Kidney capillary endothelial cell (primary cell): ENCODE measurements at regions not wholly inside any gene's neighbourhood (a gene's known extent, or its start where the extent isn't known, plus 50 kb on each side); places are given as distances from the start of the nearest gene placed in this dataset.

Experiments used
- DNase-seq: peaks from one replicate; pipeline ENCODE4 v3.0.0-alpha.2; 2018; ENCODE audit warnings: low spot score

- no peak for DNase-seq
These were observed 535.6 kb upstream of the AGTR1 start for GRCh38 chr3:148162132-148162531.

DNA sequence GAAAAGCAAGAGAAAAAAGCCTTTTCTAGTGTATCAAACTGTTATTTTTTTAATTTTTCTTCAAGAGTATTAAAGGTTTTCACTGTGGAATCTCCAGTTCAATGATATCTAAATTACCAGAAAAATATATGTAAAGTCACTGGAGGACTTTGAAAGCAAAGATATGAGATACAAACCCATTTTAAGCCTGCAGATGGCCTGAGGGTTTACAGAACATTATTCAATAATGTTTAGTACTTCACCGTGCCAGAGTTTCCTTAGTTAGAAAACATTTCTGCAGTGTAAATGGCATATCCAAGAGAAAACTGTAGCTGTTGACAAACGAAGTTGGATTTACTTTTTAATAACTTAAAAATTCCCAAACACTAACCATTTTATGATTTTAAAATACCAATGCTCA, 529.4 kb upstream of the AGTR1 start:
- DNase-seq = no peak

DNA sequence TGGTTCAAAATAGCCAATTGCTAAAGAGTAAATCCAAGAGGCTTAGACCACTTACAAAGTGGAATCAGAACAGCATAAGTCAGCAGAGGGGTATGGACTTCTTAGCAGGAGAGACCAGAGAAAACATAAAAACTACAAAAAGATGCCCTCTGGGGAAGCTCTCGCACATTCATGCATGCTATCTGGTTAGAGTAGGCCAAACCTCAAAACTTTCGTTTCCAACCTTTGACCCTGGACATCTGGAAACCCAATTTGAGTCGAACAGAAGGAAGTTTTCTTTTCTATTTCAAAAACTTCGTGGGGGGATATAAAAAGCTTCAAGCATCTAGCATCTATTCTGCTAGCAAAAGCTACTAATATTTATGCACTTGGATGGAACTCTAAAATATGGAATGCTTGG, 523.9 kb upstream of the AGTR1 start:
- no peak for DNase-seq

- no peak for DNase-seq
These were observed 522.5 kb upstream of the AGTR1 start for GRCh38 chr3:148175214-148175613.

DNA sequence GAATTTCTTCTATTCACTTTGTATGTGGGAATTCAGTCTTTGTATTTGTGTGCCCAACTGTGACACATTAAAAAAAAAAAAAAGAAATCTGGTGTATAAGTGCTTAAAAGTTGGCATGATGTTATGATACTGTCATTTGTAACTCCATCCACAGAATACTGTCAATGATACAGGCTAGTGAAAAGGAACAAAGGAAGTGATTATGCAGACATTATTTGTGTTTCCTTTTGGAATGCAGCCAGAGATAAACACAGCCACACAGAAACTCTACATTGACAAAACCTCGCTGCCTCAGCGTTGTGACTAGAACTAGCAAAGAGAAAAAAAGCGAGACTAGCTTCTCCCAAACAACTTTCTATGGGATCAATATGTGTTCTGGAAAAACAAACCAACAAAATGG, 519.2 kb upstream of the AGTR1 start:
- peak; percentile 16 for DNase-seq

GRCh38 chr3:148184798-148185197, 512.9 kb upstream of the AGTR1 start:
- no peak for DNase-seq

DNA sequence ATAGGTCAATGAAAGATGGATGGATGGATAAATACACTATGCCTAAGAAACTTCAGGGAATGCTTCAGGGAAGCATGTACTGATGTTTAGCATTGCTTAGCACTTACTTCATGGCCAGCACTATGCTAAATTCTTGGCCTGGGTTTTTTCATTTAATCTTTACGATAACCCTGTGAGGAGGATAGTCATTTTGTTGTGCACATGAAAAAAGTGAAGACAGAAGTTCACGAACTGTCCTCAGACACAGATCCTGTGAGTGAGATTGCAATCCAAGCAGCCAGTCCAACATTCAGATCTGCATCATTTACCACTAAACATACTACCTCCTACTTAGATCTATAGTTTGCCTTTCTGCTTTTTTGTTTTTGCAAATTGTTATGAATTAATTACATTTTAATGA, 510.8 kb upstream of the AGTR1 start:
- no peak for DNase-seq

DNA sequence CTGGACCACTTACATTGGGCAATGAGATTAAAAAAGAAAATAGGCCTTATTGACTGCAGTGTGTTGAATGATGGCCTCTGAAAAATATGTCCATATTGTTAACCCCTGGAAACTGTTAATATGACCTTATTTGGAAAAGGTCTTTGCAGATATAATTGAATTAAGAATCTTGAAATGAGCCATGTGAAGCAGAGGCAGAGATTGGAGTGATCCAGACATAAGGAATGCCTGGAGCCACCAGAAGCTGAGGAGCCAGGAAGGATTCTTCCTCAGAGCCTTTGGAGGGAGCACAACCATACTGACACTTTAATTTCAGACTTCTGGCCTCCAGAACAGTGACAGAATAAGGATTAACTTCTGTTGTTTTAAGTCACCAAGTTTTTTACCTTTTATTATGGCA, 510.4 kb upstream of the AGTR1 start:
- no peak for DNase-seq

GRCh38 chr3:148190441-148190990, 507.2 kb upstream of the AGTR1 start:
- DNase-seq = no peak

- DNase-seq = no peak
These were observed 505.7 kb upstream of the AGTR1 start for GRCh38 chr3:148191966-148192365.

DNA sequence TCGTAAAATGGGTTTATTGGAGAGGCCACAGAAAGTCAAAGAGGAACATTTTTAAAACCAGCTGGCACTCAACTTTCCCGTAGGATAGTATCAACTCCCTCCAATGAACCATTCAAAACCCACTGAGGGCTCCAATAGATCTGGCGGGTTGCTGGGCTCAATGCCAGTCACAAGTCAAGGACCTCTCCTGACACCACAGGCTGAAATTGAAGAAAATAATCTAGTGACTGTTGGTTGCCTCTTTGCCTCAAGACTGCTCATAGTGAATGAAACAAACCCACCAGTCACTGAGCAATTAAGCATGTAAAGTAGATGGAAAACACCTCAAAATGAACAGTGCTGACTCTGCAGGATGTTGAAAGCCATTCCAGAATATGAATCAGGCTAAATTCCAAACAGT, 500.6 kb upstream of the AGTR1 start:
- DNase-seq = no peak

DNA sequence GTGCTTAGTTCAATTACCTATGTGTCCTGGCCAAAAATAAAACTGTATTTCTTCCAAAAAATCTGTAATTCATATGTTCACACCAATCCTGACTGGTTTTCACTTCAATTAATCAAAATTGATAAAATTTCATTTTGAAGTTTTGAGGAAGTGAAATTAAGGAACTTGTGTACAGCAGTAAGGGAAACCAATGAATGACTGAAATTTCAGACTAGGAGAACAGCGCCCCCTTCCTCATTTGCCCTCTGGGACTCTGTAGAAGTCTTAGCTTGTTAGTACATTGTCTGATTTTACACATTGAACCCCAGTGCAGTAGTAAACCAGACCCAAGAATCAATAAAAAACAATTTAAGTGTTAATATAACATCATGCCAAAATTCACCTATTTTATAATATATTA, 495.3 kb upstream of the AGTR1 start:
- DNase-seq = no peak

DNA sequence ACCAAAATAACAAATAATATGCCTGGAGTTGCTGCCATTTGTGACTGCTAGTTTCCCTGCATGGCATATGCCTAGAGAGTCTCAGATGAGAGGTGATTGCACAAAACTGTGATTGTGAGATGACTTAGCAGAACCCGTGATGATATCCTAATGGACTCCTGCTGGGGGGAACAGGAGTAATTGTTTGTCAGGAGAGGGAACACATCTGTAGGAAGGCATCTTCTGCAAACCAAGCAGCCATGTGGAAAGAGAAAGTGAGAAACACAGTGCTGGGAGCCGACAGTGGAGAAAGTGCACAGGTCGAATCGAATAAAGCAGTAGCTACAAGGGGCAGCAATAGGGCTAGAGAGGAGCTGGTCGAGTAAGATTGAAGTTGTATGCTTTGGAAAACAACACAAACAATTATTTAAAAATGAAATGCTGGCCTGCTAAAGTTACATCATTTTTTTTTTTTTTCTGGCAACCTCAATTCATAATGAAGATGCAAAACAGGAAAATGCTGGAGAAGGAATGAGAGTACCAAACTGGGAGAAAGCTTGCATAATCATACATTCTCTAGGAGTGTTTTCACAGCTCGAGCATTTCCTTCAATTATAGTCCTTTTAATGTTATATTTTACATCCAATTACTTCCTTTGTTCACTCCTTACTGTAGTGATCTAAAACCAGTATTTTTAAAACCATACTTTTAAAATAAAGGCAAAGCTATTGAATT, 494.2 kb upstream of the AGTR1 start:
- DNase-seq = no peak

DNA sequence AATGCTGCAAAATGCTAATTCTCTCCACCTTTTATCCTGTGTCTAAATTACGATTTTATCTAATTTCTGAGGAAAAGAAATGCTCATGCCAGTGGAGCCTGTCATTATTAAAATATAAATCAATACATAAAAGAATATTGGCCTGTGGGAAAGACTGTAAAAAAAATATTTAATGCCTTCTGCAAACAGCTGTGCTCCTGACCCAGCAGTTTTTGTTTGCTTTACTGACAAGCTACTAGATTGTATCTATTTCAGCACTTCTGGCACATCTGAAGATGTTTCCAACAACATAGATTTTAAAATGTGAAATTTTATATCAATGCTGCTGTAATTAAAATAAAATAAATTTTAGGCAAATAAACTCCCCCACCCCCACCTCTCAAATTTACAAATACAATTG, 493.6 kb upstream of the AGTR1 start:
- no peak for DNase-seq

DNA sequence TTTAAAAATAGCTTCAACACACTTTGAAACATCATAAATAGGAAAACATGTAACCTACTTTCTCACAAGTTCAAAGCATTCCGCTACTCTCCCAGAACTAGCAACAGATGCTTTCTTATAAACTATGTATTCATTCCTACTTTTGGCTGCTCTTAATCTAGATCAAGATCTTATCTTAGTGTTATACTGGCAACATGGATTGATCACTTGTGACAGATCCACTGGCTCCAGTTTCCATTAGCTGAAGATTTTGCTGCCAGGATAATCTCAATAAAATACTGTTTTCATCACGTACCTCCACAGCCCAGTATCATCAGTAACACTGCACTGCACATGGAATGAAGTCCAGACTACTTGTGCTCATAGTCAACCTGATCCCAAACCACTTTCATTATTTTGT, 491.7 kb upstream of the AGTR1 start:
- DNase-seq = no peak

- DNase-seq = no peak
These were observed 491.3 kb upstream of the AGTR1 start for GRCh38 chr3:148206446-148206845.

DNA sequence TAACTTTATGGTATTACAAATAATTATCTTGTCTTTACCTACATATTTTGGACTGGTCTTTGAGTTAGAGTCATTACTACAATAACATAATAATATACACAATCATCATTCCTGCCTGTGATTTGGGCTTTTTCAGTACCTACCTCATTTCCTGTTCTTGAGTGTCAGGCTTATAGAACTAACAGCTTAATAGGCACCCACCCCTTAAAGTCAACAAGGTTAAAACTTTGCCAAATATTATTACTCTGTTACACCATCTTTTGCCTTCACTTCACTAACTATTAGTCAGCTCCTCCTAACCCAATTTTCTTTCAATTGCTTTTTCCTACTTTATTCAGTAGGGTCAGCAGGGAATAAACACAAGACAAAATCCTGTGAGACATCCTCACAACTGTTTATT, 488.7 kb upstream of the AGTR1 start:
- DNase-seq = no peak

- DNase-seq = peak; percentile 7
These were observed 486.0 kb upstream of the AGTR1 start for GRCh38 chr3:148211725-148212124.

GRCh38 chr3:148214705-148215104, 483.0 kb upstream of the AGTR1 start:
- no peak for DNase-seq

GRCh38 chr3:148217317-148217716, 480.4 kb upstream of the AGTR1 start:
- DNase-seq = no peak

DNA sequence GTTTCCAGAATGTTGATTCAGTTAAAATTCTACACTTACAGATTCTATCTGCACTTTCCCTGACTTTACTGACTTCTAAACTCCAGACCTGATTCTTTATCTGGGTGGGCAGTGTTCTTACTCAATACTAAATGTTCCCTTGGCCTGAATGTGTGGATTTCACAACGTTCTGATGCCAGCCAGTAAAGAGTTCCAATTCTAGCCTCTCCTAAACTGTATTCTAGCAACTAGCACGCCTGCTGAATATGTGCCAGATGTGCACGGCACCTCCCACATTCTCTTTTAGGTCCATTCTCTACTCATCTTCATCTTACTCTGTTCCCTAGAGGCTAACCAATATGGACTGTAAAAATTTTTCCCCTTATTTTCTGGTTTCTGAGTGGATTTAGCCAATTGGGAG, 479.5 kb upstream of the AGTR1 start:
- no peak for DNase-seq

- DNase-seq = no peak
These were observed 477.7 kb upstream of the AGTR1 start for GRCh38 chr3:148219999-148220398.

- DNase-seq = no peak
These were observed 476.4 kb upstream of the AGTR1 start for GRCh38 chr3:148221303-148221702.

DNA sequence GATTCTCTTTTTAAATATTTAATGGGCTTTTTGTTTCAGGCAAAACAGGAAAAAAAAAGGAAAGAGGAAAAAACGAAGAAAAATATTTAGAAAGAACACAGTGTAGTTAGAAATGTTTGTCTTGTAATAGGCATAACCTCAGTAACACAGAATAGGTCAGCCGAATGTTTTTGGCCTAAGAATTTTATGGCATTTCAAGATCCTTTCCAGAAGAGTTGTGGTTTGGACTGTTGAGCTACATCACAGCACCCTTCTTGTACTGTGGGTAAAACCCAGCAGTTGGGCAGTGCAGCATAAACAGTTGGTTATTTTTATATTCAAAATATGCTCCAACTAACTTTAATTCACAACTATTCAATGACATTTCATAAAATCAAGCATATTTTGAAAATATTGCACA, 474.4 kb upstream of the AGTR1 start:
- DNase-seq = no peak
